H9 (cell line): ENCODE measurements at regions not wholly inside any gene's neighbourhood (a gene's known extent, or its start where the extent isn't known, plus 50 kb on each side); places are given as distances from the start of the nearest gene placed in this dataset.

ENCODE experiments used
- DNase-seq: peaks from one replicate; pipeline ENCODE4 v3.0.0-alpha.2; 2017
- H2AFZ ChIP-seq: one replicate; pipeline ENCODE4 v1.6.1; 2013; ENCODE audit warnings: mild to moderate bottlenecking, low read length, control low read depth, moderate library complexity
- H2AK5ac ChIP-seq: 2 replicates; pipeline ENCODE4 v1.6.1; 2013; ENCODE audit warnings: low read length, control low read depth, mixed read lengths; ENCODE audit not compliant: insufficient read length
- H2BK120ac ChIP-seq: one replicate; pipeline ENCODE4 v1.6.1; 2013; ENCODE audit warnings: low read depth, mild to moderate bottlenecking, low read length, control low read depth, inconsistent platforms; ENCODE audit not compliant: poor library complexity, severe bottlenecking
- H2BK12ac ChIP-seq: 2 replicates; pipeline ENCODE4 v1.6.1; 2013; ENCODE audit warnings: low read length, control low read depth, mixed read lengths, low read depth; ENCODE audit not compliant: insufficient read length
- H2BK15ac ChIP-seq: 2 replicates; pipeline ENCODE4 v1.6.1; 2013; ENCODE audit warnings: low read depth, low read length, control low read depth
- H2BK20ac ChIP-seq: one replicate; pipeline ENCODE4 v1.6.1; 2013; ENCODE audit warnings: low read depth, mild to moderate bottlenecking, low read length, control low read depth, inconsistent platforms; ENCODE audit not compliant: poor library complexity, severe bottlenecking
- H2BK5ac ChIP-seq: 2 replicates; pipeline ENCODE4 v1.6.1; 2013; ENCODE audit warnings: low read length, control low read depth, mixed read lengths; ENCODE audit not compliant: insufficient read length
- H3K14ac ChIP-seq: 2 replicates; pipeline ENCODE4 v1.6.1; 2013; ENCODE audit warnings: low read length, control low read depth; ENCODE audit not compliant: insufficient read depth
- H3K18ac ChIP-seq: 2 replicates; pipeline ENCODE4 v1.6.1; 2013; ENCODE audit warnings: low read depth, mild to moderate bottlenecking, mixed read lengths, low read length, control low read depth; ENCODE audit not compliant: insufficient read length
- H3K23ac ChIP-seq: 2 replicates; pipeline ENCODE4 v1.6.1; 2013; ENCODE audit warnings: low read length, control low read depth, mixed read lengths, low read depth; ENCODE audit not compliant: insufficient read length
- H3K23me2 ChIP-seq: 2 replicates; pipeline ENCODE4 v1.6.1; 2013; ENCODE audit warnings: low read depth, mild to moderate bottlenecking, mixed read lengths, low read length, control low read depth; ENCODE audit not compliant: insufficient read length, poor library complexity, severe bottlenecking
- H3K27ac ChIP-seq: 2 replicates; pipeline ENCODE4 v1.5.1; 2013; ENCODE audit warnings: low read length, control low read depth, mixed read lengths, low read depth; ENCODE audit not compliant: insufficient read length
- H3K27me3 ChIP-seq: 2 replicates; pipeline ENCODE4 v1.6.1; 2013; ENCODE audit warnings: low read length, control low read depth, inconsistent platforms; ENCODE audit not compliant: insufficient read depth
- H3K4ac ChIP-seq: 2 replicates; pipeline ENCODE4 v1.6.1; 2013; ENCODE audit warnings: low read depth, mild to moderate bottlenecking, control low read depth, inconsistent platforms, low read length, moderate library complexity
- H3K4me1 ChIP-seq: 2 replicates; pipeline ENCODE4 v1.6.1; 2013; ENCODE audit warnings: low read length, control low read depth, inconsistent platforms; ENCODE audit not compliant: insufficient read depth
- H3K4me2 ChIP-seq: 2 replicates; pipeline ENCODE4 v1.6.1; 2013; ENCODE audit warnings: low read length, control low read depth, mixed read lengths; ENCODE audit not compliant: insufficient read length, insufficient read depth
- H3K56ac ChIP-seq: 2 replicates; pipeline ENCODE4 v1.6.1; 2013; ENCODE audit warnings: low read depth, mild to moderate bottlenecking, mixed read lengths, low read length, control low read depth; ENCODE audit not compliant: insufficient read length
- H3K79me1 ChIP-seq: 2 replicates; pipeline ENCODE4 v1.6.1; 2013; ENCODE audit warnings: low read depth, mild to moderate bottlenecking, moderate library complexity, low read length, control low read depth, inconsistent platforms; ENCODE audit not compliant: insufficient read depth, poor library complexity, severe bottlenecking
- H3K79me2 ChIP-seq: 2 replicates; pipeline ENCODE4 v1.6.1; 2013; ENCODE audit warnings: low read length, control low read depth, inconsistent platforms; ENCODE audit not compliant: insufficient read depth
- H3K9ac ChIP-seq: 2 replicates; pipeline ENCODE4 v1.6.1; 2013; ENCODE audit warnings: low read length, control low read depth, mixed read lengths; ENCODE audit not compliant: insufficient read length; ENCODE audit errors: extremely low read depth
- H3K9me3 ChIP-seq: one replicate; pipeline ENCODE4 v1.6.1; 2013; ENCODE audit warnings: low read depth, low read length, inconsistent platforms; ENCODE audit not compliant: control insufficient read depth
- H3T11ph ChIP-seq: one replicate; pipeline ENCODE4 v1.6.1; 2013; ENCODE audit warnings: mild to moderate bottlenecking, low read length, control low read depth, inconsistent platforms
- H4K20me1 ChIP-seq: one replicate; pipeline ENCODE4 v1.6.1; 2013; ENCODE audit not compliant: control insufficient read depth, insufficient read length, insufficient read depth
- H4K5ac ChIP-seq: 2 replicates; pipeline ENCODE4 v1.6.1; 2013; ENCODE audit warnings: low read depth, mild to moderate bottlenecking, mixed read lengths, low read length, control low read depth; ENCODE audit not compliant: insufficient read length
- H4K8ac ChIP-seq: replicated peaks from 2 replicates; pipeline ENCODE4 v1.6.1; 2013; ENCODE audit warnings: low read length, control low read depth, mixed read lengths, low read depth; ENCODE audit not compliant: insufficient read length
- H4K91ac ChIP-seq: 2 replicates; pipeline ENCODE4 v1.6.1; 2013; ENCODE audit warnings: low read depth, mild to moderate bottlenecking, moderate library complexity, mixed read lengths, low read length, control low read depth; ENCODE audit not compliant: insufficient read length
- H3K27ac Mint-ChIP-seq, 3 experiments: 2 replicates in 2 of 3; 3 replicates in 1 of 3; pipeline ENCODE4 v1.8.0; 2020 to 2021; ENCODE audit warnings: mixed read lengths in 3 of 3, mild to moderate bottlenecking in 1 of 3, moderate library complexity in 1 of 3
- H3K27me3 Mint-ChIP-seq: 2 replicates; pipeline ENCODE4 v1.8.0; 2021; ENCODE audit warnings: low read depth, mild to moderate bottlenecking, moderate library complexity, mixed read lengths
- H3K36me3 Mint-ChIP-seq, 3 experiments: 2 replicates in 2 of 3; 3 replicates in 1 of 3; pipeline ENCODE4 v1.8.0; 2020 to 2021; ENCODE audit warnings: low read depth in 3 of 3, mixed read lengths in 3 of 3; ENCODE audit not compliant: insufficient read depth in 1 of 3
- H3K4me1 Mint-ChIP-seq, 2 experiments: 2 replicates each; pipeline ENCODE4 v1.8.0; 2020; ENCODE audit warnings: mixed read lengths in 2 of 2
- H3K4me3 Mint-ChIP-seq, 2 experiments: 2 replicates in 1 of 2; 3 replicates in 1 of 2; pipeline ENCODE4 v1.8.0; 2020 to 2021; ENCODE audit warnings: mild to moderate bottlenecking in 2 of 2, mixed read lengths in 2 of 2, moderate library complexity in 1 of 2
- H3K9me3 Mint-ChIP-seq, 2 experiments: 2 replicates in 1 of 2; 3 replicates in 1 of 2; pipeline ENCODE4 v1.8.0; 2020; ENCODE audit warnings: mild to moderate bottlenecking in 2 of 2, mixed read lengths in 2 of 2, moderate library complexity in 1 of 2
- WGBS: extraction: QIAGEN DNeasy Blood & Tissue Kit; methylation state at CpG from one replicate; pipeline ENCODE4 v1.1.7; 2013; ENCODE audit warnings: missing lambda C conversion rate, low lambda C conversion rate, mixed read lengths; ENCODE audit not compliant: insufficient read length; ENCODE audit errors: extremely low coverage; 5-methylcytosine and 5-hydroxymethylcytosine counted together
- TF ChIP-seq, protein P1 (sequence below): fragments of 200-600 bp; sonication (generic); conservative IDR thresholded peaks from 3 replicates; pipeline ENCODE4 v1.8.0; 2021; ENCODE audit warnings: antibody characterized with exemption, mild to moderate bottlenecking

DNA sequence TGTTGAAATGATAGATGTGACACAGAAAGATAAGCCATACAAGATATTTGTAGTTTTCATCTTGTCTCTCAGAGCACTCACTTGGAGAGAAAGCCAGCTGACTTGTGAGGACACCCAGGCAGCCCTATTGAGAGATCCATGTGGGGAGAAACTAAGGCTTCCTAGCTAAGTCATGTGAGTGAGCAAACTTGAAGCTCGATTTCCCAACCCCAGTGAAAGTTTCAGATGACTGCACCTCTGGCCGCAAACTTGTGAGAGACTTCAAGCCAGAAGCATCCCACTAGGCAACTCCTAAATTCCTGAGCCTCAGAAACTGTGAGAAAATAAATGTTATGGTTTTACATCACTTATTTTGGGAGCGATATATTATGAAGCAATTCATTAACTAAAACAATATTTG, 832.3 kb downstream of the LTN1 start:
- Histone ChIP-seq H4K5ac (no peak overlapping the region), H3K27me3 (no peaks in the 10 kb centered on the region), H2BK20ac (no peak overlapping the region), H4K20me1 (no peaks in the 10 kb centered on the region), H3K56ac (no peak overlapping the region), H3K4me2 (no peak overlapping the region), H3K18ac (no peak overlapping the region), H2BK12ac (no peak overlapping the region), H3K79me1 (no peaks in the 10 kb centered on the region), H2BK15ac (no peak overlapping the region), H3K79me2 (no peaks in the 10 kb centered on the region), H2BK120ac (no peak overlapping the region), H3K4ac (no peak overlapping the region), H2AFZ (no peak overlapping the region), H3K27ac (no peak overlapping the region), H3K23me2 (no peaks in the 10 kb centered on the region), H3K9me3 (no peaks in the 10 kb centered on the region), H3K23ac (no peak overlapping the region), H3K14ac (no peak overlapping the region), H3K4me1 (no peaks in the 10 kb centered on the region), H2AK5ac (no peak overlapping the region), H3K9ac (no peak overlapping the region), H4K8ac (no peak overlapping the region), H3T11ph (no peak overlapping the region), H2BK5ac (no peak overlapping the region), H4K91ac (no peak overlapping the region)
- no peak for DNase-seq
- H3K27me3 Mint-ChIP-seq = no peaks in the 10 kb centered on the region
- peaks cover 7 to 8% of the 10 kb centered on the region in 2 experiments for H3K4me1 Mint-ChIP-seq
- peaks cover 4 to 6% of the 10 kb centered on the region in 2 experiments; a peak in 3 of 5 replicates for H3K9me3 Mint-ChIP-seq
- H3K27ac Mint-ChIP-seq = no peak overlapping the region
- TF ChIP-seq, protein P1, sequence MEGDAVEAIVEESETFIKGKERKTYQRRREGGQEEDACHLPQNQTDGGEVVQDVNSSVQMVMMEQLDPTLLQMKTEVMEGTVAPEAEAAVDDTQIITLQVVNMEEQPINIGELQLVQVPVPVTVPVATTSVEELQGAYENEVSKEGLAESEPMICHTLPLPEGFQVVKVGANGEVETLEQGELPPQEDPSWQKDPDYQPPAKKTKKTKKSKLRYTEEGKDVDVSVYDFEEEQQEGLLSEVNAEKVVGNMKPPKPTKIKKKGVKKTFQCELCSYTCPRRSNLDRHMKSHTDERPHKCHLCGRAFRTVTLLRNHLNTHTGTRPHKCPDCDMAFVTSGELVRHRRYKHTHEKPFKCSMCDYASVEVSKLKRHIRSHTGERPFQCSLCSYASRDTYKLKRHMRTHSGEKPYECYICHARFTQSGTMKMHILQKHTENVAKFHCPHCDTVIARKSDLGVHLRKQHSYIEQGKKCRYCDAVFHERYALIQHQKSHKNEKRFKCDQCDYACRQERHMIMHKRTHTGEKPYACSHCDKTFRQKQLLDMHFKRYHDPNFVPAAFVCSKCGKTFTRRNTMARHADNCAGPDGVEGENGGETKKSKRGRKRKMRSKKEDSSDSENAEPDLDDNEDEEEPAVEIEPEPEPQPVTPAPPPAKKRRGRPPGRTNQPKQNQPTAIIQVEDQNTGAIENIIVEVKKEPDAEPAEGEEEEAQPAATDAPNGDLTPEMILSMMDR = no peak
- peaks cover 0 to 5% (median 2%) of the 10 kb centered on the region in 3 experiments; a peak in 3 of 7 replicates for H3K36me3 Mint-ChIP-seq
- H3K4me3 Mint-ChIP-seq = no peak overlapping the region
- WGBS = no CpG with 5 or more reads among the region's 3 CpGs
